GM12873 (cell line): ENCODE measurements at regions not wholly inside any gene's neighbourhood (a gene's known extent, or its start where the extent isn't known, plus 50 kb on each side); places are given as distances from the start of the nearest gene placed in this dataset.

Source experiments
- TF ChIP-seq, protein P1 (sequence below): IDR thresholded peaks from 2 replicates; pipeline ENCODE4 v1.5.1; 2012; ENCODE audit warnings: low read depth, mild to moderate bottlenecking, moderate library complexity, low read length, control low read depth; ENCODE audit not compliant: insufficient read depth; ENCODE audit errors: missing control alignments

DNA sequence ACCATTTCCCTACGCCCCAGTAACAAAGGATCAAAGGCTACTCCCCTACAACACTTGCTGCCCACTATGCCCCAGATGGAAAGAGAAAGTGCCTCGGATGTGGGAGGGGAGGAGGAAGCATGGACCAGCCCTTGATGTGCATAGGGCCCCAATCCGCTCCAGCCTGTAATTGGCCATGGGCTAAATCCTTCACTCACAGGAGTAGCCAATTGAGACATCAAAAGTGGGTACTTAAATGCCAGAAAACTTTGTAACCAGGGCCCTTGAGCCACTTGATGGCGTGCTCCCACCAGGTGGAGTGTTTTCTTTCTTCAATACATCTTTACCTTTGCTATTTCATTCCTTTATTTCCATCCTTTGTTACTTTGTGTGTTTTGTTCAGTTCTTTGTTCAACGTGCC lies 500.5 kb upstream of the LRRN3 start:
- TF ChIP-seq, protein P1, sequence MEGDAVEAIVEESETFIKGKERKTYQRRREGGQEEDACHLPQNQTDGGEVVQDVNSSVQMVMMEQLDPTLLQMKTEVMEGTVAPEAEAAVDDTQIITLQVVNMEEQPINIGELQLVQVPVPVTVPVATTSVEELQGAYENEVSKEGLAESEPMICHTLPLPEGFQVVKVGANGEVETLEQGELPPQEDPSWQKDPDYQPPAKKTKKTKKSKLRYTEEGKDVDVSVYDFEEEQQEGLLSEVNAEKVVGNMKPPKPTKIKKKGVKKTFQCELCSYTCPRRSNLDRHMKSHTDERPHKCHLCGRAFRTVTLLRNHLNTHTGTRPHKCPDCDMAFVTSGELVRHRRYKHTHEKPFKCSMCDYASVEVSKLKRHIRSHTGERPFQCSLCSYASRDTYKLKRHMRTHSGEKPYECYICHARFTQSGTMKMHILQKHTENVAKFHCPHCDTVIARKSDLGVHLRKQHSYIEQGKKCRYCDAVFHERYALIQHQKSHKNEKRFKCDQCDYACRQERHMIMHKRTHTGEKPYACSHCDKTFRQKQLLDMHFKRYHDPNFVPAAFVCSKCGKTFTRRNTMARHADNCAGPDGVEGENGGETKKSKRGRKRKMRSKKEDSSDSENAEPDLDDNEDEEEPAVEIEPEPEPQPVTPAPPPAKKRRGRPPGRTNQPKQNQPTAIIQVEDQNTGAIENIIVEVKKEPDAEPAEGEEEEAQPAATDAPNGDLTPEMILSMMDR, result no peak

DNA sequence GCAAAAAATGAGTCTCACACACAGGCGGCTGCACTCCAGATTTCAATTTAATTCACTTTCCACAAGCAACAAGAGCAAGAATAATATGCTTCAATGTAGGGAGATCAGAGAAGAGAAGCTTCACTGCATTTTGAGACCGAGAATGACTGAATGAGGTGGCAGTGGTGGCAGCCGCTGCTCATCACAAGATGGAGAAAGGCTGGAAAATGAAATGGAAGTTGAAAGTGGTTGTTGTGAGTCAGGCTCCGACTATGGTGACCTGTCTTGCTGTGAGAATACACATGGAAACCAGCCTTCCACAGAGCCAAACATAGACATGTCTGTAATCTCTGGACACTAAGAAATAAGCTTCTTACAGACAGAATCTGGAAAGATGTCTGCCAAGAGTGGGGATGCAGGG lies 499.6 kb upstream of the LRRN3 start:
- TF ChIP-seq, protein P1, result no peak

DNA sequence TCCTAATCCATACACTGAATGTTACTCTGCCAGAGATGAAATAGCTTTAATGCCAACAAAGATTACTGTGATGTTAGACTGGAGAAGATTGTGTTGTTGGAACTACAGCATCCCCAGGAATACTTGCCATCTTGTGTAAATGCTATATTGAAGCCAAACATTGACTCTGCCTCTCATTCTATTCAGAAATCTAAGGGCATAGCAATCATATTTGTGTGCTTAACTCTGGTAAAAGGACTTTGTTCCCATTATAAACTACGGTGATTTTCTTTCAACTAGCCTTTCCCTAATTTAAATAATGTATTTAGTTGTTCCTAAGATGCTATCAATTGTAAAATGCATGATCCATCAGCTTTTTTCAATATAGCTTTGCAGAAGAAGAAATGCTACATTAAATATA lies 498.4 kb upstream of the LRRN3 start:
- TF ChIP-seq, protein P1, result no peak

DNA sequence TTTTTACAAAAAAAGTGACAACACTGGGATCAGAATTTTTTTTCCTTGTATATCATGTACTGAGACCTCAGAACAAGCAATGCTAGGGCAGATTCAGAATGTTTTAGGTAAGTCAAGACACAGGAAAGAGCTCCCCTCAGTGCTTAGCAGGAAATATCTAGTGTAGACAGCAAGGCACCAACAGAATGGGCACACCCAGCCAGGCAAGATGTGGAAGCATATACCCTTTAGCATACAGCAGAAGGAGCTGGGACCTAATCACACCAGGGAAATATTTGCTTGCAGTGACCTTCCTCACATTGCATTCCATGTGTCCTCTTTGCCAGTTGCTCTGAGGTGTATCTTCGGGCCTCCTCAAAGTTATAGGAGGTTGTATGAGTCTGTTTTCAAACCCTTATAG lies 497.6 kb upstream of the LRRN3 start:
- TF ChIP-seq, protein P1, result no peak

DNA sequence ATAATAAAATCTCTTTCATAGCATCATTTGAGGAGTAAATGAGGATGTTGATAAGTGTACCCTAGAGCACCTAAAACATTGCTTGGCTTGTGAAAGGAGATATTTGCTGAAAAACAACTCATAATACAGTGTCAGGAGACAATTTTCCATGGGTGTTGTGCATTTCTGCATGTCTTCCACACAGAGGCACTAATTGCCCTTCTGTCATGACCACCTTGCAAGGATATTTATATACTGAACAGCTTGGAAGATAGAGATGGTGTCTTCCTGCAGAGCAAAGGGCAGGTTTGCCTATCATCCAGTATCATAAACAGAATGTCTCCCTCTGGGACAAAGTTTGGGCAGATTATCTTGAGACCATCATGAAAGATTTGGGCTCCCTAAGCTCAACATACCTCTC lies 495.2 kb upstream of the LRRN3 start:
- TF ChIP-seq, protein P1, result no peak

DNA sequence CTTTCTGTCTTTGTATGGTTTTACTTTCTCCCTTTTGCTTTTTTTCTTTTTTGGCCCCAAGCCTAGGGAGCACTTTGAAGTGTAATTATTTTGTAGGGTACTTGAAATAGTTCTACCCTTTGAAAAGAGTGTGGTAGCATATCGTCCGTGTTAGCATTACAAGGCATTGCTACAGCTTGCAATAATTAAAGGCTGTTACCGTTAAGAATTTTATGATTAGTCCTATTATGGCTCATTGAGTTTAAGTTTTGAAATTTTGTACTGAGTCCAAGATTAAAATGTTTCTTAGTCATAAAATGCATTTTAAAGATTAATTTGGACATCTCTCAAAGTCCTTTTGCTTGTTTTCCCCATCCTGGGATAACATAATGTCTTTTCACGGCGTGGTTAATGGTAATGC lies 490.0 kb upstream of the LRRN3 start:
- TF ChIP-seq, protein P1, result no peak

DNA sequence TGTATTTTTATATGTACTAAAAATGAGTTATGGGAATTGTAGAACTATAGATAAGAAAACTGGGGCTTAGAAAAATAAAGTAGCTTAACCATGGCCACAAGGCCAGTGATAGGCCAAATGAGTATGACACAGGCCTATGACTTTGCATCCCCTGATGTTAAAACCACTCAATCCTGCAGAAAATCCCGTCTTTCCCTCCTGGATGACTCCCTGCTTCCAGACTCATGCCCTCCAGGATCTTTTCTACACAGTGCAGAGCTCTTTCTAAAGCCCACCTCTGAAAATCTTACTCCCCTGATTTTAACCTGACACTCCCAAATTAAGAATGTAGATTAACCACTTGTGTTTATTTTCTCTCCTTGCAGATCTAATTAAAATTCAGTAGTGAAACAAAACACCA lies 489.2 kb upstream of the LRRN3 start:
- TF ChIP-seq, protein P1, result no peak
